ENCODE measurements at regions not wholly inside any gene's neighbourhood (a gene's known extent, or its start where the extent isn't known, plus 50 kb on each side); places are given as distances from the start of the nearest gene placed in this dataset.

DNA sequence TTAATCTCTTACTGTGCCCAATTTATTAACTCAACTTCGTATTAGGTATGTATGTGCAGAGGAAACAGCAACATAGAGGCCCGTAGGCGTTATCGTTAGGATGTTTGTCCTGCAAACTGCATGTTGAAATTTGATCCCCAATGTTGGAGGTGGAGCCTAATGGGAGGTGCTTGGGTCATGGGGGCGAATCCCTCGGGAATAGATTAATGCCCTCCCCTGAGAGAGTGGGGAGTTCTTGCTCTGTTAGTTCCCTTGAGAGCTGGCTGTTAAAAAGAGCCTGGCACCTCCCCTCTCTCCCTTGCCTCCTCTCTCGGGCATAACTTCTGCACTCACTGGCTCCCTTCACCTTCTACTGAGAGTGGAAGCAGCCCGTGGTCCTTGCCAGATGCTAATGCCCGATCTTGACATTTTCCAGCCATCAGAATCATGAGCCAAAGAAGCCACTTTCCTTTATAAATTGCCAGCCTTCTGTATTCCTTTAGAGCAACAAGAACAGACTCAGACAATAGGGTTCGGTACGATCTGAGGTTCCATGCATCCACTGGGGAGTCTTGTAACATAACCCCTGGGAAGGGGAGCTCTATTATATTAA is 149.0 kb upstream of the RAB4A start:
- Histone ChIP-seq H3K9me3 (ENCODE audit: control insufficient read depth, low read length) (no peaks in the 10 kb centered on the region), H3K4me3 (ENCODE audit: low read depth, low read length) (no peak overlapping the region), H3K27me3 (ENCODE audit: control insufficient read depth, insufficient read depth, low read length) (no peaks in the 10 kb centered on the region), H3K27ac (no peak overlapping the region), H3K79me2 (no peaks in the 10 kb centered on the region), H3K36me3 (ENCODE audit: control insufficient read depth, insufficient read depth, low read length) (no peaks in the 10 kb centered on the region), H3K4me2 (ENCODE audit: low read length) (no peak overlapping the region), H3K9ac (no peak overlapping the region), H3K4me1 (no peaks in the 10 kb centered on the region), H2AFZ (no peak overlapping the region)
- TF ChIP-seq, protein P1, sequence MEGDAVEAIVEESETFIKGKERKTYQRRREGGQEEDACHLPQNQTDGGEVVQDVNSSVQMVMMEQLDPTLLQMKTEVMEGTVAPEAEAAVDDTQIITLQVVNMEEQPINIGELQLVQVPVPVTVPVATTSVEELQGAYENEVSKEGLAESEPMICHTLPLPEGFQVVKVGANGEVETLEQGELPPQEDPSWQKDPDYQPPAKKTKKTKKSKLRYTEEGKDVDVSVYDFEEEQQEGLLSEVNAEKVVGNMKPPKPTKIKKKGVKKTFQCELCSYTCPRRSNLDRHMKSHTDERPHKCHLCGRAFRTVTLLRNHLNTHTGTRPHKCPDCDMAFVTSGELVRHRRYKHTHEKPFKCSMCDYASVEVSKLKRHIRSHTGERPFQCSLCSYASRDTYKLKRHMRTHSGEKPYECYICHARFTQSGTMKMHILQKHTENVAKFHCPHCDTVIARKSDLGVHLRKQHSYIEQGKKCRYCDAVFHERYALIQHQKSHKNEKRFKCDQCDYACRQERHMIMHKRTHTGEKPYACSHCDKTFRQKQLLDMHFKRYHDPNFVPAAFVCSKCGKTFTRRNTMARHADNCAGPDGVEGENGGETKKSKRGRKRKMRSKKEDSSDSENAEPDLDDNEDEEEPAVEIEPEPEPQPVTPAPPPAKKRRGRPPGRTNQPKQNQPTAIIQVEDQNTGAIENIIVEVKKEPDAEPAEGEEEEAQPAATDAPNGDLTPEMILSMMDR (IDR thresholded peaks at IDR 0.05) = no peak

DNA sequence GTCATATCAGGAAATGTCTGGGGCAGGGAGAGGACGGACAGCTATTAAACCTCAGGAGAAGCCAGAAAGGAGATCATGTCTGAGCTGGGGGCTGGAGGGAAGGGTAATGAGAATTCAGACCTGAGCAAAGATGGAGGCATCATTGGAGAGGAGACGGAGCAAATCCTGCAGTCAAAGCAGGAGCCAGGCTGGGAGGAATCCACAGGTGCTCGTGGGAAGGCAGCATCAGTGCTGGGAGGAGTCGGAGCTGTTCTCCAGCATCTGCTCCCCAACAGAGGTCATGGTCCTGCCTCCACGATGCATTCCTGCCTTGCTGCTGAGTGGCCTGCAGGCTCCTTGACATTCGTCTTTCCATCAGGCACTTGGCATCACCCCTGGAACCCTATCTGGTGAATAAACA is 148.3 kb upstream of the RAB4A start:
- Histone ChIP-seq H3K9me3 (ENCODE audit: control insufficient read depth, low read length) (no peaks in the 10 kb centered on the region), H3K4me1 (no peaks in the 10 kb centered on the region), H3K36me3 (ENCODE audit: control insufficient read depth, insufficient read depth, low read length) (no peaks in the 10 kb centered on the region), H3K9ac (no peak overlapping the region), H3K79me2 (no peaks in the 10 kb centered on the region), H3K27me3 (ENCODE audit: control insufficient read depth, insufficient read depth, low read length) (no peaks in the 10 kb centered on the region), H3K4me2 (ENCODE audit: low read length) (no peak overlapping the region), H3K4me3 (ENCODE audit: low read depth, low read length) (no peak overlapping the region), H3K27ac (no peak overlapping the region), H2AFZ (no peak overlapping the region)
- TF ChIP-seq, protein P1 (IDR thresholded peaks at IDR 0.05) = no peak

DNA sequence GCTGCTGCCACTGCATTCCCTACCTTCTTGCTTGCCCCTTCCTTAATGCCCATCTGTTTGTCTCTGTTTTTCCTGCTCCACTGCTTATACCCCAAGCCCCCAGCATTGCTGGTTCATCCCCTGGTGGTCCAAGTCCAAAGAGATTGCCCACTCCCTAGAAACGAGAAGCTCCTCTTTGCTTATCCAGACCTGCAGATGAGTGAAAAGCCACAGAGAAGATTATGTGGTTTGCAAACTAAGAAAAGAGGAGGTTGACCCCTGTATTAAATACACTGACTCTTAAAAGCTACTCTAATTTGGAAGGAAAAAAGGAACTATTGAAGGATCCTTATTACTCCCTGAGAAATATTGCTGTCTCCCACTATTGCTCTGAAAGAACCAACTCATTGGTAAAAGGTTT is 146.8 kb upstream of the RAB4A start:
- Histone ChIP-seq H3K4me2 (ENCODE audit: low read length) (no peak overlapping the region), H3K9me3 (ENCODE audit: control insufficient read depth, low read length) (no peaks in the 10 kb centered on the region), H3K27ac (no peak overlapping the region), H3K79me2 (no peaks in the 10 kb centered on the region), H3K4me1 (no peaks in the 10 kb centered on the region), H2AFZ (no peak overlapping the region), H3K27me3 (ENCODE audit: control insufficient read depth, insufficient read depth, low read length) (no peaks in the 10 kb centered on the region), H3K9ac (no peak overlapping the region), H3K4me3 (ENCODE audit: low read depth, low read length) (no peak overlapping the region), H3K36me3 (ENCODE audit: control insufficient read depth, insufficient read depth, low read length) (no peaks in the 10 kb centered on the region)
- TF ChIP-seq, protein P1 (IDR thresholded peaks at IDR 0.05) = no peak

DNA sequence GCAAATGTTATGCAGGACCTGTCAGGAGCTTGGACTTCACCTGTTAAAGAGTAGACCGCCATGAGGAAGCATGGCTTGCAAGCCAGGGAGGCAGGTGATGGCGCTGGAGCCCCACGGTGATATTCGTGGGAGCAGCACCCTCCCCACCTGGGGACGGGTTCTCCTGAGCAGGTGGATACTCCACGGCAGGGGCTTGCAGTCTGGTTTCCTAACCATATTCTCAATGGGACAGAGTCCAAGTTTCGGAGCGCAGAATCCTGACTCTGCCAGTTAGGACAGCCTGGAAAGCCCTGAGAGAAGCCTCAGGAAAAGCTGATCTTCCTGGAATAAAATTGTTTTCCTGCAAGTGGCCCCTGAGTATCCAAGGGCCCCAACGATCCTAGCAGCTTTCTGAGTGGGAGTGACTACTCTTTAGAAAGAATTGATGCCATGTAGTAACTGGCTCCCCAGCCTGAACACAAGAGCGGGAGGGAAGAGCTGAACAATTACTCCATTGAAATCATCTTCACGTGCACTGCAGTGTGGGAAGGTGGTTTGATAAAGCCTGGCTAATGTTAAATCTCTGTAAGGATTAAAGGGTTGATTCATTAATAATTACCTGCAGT is 146.3 kb upstream of the RAB4A start:
- Histone ChIP-seq H3K4me3 (ENCODE audit: low read depth, low read length) (no peak overlapping the region), H3K27ac (no peak overlapping the region), H3K9ac (no peak overlapping the region), H3K27me3 (ENCODE audit: control insufficient read depth, insufficient read depth, low read length) (no peaks in the 10 kb centered on the region), H3K9me3 (ENCODE audit: control insufficient read depth, low read length) (no peaks in the 10 kb centered on the region), H3K36me3 (ENCODE audit: control insufficient read depth, insufficient read depth, low read length) (no peaks in the 10 kb centered on the region), H3K4me1 (no peaks in the 10 kb centered on the region), H2AFZ (no peak overlapping the region), H3K4me2 (ENCODE audit: low read length) (no peak overlapping the region), H3K79me2 (no peaks in the 10 kb centered on the region)
- TF ChIP-seq, protein P1 (IDR thresholded peaks at IDR 0.05) = no peak

DNA sequence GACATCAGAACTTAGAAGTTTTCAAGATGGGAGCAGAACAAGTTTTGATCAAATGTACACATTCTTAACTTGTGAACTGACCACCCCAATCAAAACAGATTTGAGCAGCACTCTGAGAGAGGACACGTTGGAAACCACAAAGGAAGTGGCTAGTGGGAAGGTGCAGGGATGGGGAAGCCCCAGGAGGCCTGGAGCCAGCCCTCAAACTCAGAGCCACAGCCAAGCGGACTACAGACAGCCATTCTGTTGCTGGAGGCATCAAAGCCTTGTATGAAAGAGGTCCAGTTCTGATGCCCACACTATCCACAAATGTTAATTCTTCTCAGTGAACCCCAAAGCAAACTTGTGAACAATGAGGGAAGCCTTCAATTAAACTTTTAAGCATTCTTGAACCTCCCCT is 143.6 kb upstream of the RAB4A start:
- H2AFZ ChIP-seq = no peak overlapping the region
- no peaks in the 10 kb centered on the region for H3K4me1 ChIP-seq
- H3K36me3 ChIP-seq (ENCODE audit: control insufficient read depth, insufficient read depth, low read length) = no peaks in the 10 kb centered on the region
- H3K79me2 ChIP-seq = no peaks in the 10 kb centered on the region
- no peaks in the 10 kb centered on the region for H3K9me3 ChIP-seq (ENCODE audit: control insufficient read depth, low read length)
- no peak overlapping the region for H3K4me2 ChIP-seq (ENCODE audit: low read length)
- TF ChIP-seq, protein P1 (IDR thresholded peaks at IDR 0.05) = no peak
- no peak overlapping the region for H3K4me3 ChIP-seq (ENCODE audit: low read depth, low read length)
- H3K27ac ChIP-seq = no peak overlapping the region
- H3K9ac ChIP-seq = no peak overlapping the region
- no peaks in the 10 kb centered on the region for H3K27me3 ChIP-seq (ENCODE audit: control insufficient read depth, insufficient read depth, low read length)

Data from parathyroid adenoma (tissue), 2 donors.